Putamen (tissue), 1 donor: ENCODE measurements at regions not wholly inside any gene's neighbourhood (a gene's known extent, or its start where the extent isn't known, plus 50 kb on each side); places are given as distances from the start of the nearest gene placed in this dataset.
A peak's percentile ranks its signal among the peaks of the same experiment; 100 is the strongest.

Experiments
- DNase-seq: peaks from one replicate; pipeline ENCODE4 v3.0.0-alpha.2; 2016; ENCODE audit warnings: low spot score

DNA sequence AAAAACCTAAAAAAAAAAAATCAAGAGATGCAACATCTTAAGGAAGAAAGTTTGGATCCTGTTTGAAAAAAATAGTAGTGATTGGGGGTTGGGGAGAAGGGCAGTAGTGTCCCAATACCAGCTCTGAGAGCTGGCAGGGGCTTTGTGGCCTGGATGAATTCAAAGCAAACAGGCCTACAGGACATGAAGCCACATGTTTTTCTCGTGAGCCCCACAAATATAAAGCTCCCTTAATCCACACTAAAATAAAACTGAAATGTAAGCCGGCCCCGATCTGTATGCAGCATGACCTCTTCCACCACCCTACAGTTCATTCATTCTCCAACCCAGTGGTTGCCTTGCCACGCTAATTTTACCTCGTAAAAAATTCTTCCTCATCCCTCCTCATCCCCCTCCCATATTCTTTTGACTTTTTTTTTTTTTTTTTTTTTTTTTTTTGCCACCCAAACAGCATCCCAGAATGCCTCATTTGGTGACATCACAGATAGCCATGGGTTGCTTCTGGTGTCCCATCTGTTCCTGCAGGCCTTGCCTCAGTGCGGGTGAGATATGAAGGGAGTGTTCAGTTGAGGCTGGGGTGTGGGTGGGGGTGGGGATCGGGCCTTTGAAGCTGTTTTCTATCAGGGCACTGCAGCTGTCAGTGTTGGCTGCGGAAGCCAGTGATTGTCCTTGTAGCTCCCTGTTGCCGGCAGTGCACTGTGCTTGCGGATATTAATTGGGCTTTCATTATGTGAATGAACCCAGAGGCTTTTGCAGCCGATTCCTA, 81.6 kb upstream of the NFIB start:
- DNase-seq = peak; percentile 93

DNA sequence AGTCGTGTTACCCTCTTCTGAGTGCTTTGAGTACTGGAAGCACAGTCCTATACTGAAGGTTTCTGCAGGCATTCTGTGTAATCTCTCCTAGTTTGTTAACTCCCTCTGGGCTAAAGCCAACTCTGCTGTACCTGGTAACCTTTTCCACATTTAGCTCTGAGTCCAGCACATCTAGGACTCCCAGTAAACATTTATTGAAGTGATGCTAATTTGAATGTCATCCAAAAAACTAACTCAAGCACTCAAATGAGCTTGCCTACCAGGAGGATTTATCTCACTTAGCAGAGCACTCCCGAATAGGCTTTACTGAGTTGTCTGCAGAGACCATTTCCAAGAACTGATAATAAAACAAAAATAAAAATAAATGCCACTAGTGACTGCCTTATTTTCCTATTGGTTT, 79.5 kb upstream of the NFIB start:
- no peak for DNase-seq

- DNase-seq = no peak
These were observed 77.7 kb upstream of the NFIB start for GRCh38 chr9:14391620-14392019.

DNA sequence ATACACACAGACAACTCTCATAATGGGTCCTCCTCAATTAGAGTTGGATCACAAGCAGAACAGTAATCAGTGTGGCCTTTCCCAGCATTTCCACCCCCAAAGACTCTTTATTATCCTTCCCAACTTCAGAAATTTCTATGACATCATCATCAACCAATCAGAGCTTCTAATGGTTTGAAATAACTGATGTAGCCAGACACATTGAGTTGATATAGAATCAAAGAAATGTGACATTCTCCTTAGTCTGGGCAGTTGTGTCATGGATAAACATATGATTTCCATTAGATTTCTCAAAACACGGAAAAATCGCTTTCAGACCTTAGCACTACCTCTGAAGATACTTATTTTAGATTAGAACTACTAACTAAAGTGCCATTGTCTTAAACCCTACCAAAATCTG, 75.7 kb upstream of the NFIB start:
- DNase-seq = no peak

DNA sequence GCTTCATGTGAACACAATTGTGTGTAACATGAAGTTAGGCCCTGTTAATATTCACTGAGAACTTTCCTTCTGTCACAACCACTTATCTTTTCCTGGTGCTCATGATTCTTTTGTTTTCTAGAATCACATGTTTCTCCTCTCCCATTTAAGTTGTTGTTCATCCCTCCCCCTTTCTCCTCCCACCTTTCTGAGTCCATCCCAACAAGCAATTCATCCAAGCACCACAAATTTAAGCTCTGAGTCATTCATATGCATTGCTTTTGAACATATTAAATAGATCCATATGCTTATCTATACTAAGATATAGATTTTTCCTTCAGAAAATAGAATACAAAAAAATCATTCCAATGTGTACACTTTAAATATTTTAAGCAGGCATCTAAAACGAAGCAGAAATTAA, 75.2 kb upstream of the NFIB start:
- no peak for DNase-seq

- no peak for DNase-seq
These were observed 69.8 kb upstream of the NFIB start for GRCh38 chr9:14383773-14384172.

DNA sequence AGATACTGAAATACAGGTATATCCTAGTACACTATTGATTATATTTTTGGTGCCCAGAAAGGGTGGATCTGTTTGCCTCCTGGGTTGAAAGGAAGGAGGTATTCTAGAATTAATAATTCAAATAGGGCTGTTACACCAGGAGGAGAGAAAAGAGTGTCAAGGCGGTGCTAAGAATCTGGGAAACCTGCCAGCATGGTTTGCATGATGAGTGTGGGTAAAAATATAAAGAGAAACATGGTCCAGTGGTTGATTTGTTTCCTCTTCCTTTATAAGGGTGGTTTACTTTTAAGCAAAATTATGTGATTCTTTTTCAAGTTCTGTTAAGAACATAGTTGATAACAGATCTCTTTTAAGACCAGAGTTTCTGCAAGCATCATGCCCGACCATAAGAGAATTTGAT, 69.4 kb upstream of the NFIB start:
- no peak for DNase-seq

GRCh38 chr9:14380061-14380836, 66.3 kb upstream of the NFIB start:
- no peak for DNase-seq

DNA sequence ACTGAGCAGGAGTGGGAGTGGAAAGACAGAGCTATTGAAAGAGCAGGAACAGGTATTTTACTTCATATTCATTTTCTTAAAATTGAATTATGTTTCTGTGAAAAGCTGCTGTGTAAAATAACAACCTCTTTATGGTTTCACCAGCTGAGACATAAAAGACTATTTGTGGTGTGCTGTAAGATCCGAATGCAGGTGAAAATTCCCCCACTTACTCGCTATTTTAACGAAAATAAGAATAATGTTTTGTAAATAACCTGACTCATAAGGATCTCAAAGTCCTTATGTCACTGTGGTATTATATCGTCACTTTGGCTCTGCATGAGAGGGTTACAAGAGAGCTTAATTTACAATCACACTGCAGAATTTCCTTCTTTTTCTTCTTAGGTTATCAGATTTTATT, 65.3 kb upstream of the NFIB start:
- DNase-seq = no peak

DNA sequence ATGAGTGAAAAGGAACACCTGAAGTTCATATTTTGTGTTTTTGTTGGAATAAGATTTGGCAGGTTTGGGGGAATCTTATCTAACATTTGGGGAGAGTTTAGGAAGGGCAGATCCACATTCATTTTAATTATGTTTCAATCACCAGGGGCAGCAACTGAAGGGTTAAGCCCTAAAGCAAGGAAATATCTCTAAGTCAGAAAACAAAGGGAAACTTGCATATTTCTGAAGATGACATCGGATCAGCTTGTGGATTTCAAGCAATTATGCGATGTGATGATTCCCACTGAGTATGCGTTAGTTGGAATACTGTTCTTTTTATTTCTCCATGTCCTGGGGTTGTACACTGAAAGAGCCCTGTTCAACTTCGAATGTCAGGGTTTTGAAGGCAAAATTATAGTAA, 59.8 kb upstream of the NFIB start:
- DNase-seq = no peak

DNA sequence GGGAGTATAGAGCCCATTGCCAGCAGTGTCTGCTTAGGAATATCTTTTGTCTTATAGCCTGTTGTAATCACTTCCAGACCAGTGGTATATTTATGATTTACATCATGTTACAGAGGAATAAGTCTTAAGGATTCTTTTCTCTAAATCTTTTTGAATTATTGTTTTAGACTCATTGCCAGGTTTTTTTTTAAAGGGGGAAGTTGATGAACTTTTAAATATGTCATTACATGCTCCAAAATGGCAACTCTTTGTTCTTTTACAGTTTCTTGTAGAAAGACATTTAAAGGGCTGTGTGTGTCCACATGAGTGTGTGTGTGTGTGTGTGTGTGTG, 59.4 kb upstream of the NFIB start:
- no peak for DNase-seq

DNA sequence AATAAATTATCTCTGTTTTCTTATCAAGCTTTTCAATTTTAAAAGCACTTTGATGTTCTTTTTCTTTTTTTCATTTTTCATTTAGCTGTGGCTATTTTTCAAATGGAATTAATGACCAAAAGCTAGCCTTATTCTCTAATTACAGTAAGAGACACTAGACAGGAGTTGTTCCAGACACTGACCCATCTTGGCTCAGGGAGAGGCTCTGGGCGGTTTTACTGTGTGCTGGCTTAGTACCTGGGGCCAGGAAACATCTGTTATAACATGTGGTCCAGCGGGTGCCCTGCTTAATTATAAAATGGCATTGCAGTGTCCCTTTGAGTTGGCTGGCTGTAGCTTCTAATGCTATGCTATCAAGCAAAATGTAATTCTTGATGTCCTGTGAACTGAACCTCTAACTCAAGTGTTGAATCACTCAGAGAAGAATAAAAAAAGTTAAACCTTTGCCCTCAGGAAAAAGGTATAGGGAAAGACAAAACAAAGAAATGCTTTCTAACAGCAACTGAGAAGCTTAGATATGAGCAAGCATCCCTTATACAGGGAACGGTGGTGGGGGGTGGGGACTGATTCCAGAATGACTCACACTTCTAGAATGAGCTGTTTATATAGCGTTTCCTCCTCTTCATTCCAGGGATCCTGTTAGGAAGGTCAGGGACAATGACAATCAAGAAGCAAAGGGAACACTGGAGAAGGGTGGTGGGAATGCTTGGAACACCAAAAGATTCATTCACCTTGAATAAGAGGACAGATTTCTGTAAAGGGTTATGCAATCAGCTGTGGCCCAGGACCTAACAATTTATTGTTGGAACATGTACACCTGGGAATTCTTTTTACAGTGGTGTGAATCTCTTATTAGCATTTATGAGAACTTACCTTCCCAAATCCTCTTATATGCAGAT, 58.7 kb upstream of the NFIB start:
- DNase-seq = no peak

GRCh38 chr9:14369011-14369410, 55.1 kb upstream of the NFIB start:
- no peak for DNase-seq

DNA sequence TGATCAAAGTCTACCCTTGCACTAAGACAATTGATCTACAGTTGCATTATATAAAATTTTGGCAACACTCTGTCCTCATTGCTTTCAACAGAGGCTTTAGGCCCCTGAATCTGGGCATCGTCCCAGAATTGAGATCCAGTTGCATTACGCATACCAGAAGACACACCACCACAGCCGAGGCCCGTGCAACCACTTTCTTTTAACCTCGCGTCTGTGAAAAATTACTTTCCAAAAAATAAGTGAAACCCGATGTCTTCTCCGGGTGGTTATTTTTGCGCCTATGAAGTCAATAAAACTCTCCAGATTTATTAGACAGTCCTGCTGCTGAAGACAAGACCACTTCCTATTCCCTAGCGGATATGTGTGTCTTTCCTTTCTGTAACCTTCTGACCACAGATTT, 52.1 kb upstream of the NFIB start:
- DNase-seq = no peak

- DNase-seq = no peak
These were observed 51.7 kb upstream of the NFIB start for GRCh38 chr9:14365670-14366069.
